GM23248 (cell line): ENCODE measurements at regions not wholly inside any gene's neighbourhood (a gene's known extent, or its start where the extent isn't known, plus 50 kb on each side); places are given as distances from the start of the nearest gene placed in this dataset.

Experiments
- EZH2 ChIP-seq: fragments of 200-600 bp; sonication (generic); IDR thresholded peaks from 2 replicates; pipeline ENCODE4 v1.6.1; 2018; ENCODE audit warnings: antibody characterized with exemption, mild to moderate bottlenecking; ENCODE audit not compliant: insufficient read depth, poor library complexity, severe bottlenecking
- EZH2phosphoT487 ChIP-seq: fragments of 200-600 bp; sonication (generic); IDR thresholded peaks from 2 replicates; pipeline ENCODE4 v1.6.1; 2018; ENCODE audit warnings: antibody characterized with exemption, moderate library complexity, mild to moderate bottlenecking, low read depth; ENCODE audit not compliant: insufficient read depth

- TF ChIP-seq EZH2 (no peak), EZH2phosphoT487 (no peak)
These were observed 984.9 kb downstream of the TLE4 start for GRCh38 chr9:80556631-80557030.
